IMR-90 (cell line): ENCODE measurements at regions not wholly inside any gene's neighbourhood (a gene's known extent, or its start where the extent isn't known, plus 50 kb on each side); places are given as distances from the start of the nearest gene placed in this dataset.

Experiments
- ATAC-seq: fragments of 200-7000 bp; cut with Tn5 transposase; 2 replicates; pipeline ENCODE4 v1.9.1; 2020; ENCODE audit warnings: low read depth, mild to moderate bottlenecking, moderate library complexity
- BruUV-seq: library from RNA; stranded (reverse); fragments of 400-500 nt; replicated peaks from 2 replicates; lab custom pipeline; 2021; lab: Mats Ljungman, UMichigan
- CTCF ChIA-PET: fragments of 300-600 bp; formaldehyde crosslinking; extraction: SDS; loops from one replicate; lab custom pipeline; 2021; ENCODE audit warnings: antibody characterized with exemption; lab: Yijun Ruan, JAX
- POLR2A ChIA-PET: fragments of 300-600 bp; sonication (Branson Sonifier 250); formaldehyde crosslinking; loops from one replicate; lab custom pipeline; 2022; ENCODE audit warnings: antibody characterized with exemption; ENCODE audit not compliant: unreplicated experiment; lab: Charles Lee
- DNase-seq: peaks from one replicate; pipeline ENCODE4 v3.0.0; 2013
- H2AFZ ChIP-seq: replicated peaks from 2 replicates; pipeline ENCODE3; 2013; ENCODE audit warnings: low read length, mild to moderate bottlenecking; ENCODE audit not compliant: poor library complexity
- H2AK5ac ChIP-seq: 2 replicates; pipeline ENCODE4 v1.6.1; 2013; ENCODE audit warnings: low read depth, low read length, inconsistent platforms
- H2AK9ac ChIP-seq: replicated peaks from 2 replicates; pipeline ENCODE3; 2013; ENCODE audit warnings: mild to moderate bottlenecking, low read depth, low read length, moderate library complexity; ENCODE audit not compliant: poor library complexity
- H2BK120ac ChIP-seq: 2 replicates; pipeline ENCODE4 v1.6.1; 2013; ENCODE audit warnings: low read depth, low read length, inconsistent platforms
- H2BK15ac ChIP-seq: 3 replicates; pipeline ENCODE4 v1.6.1; 2013; ENCODE audit warnings: low read depth, low read length, inconsistent platforms
- H2BK20ac ChIP-seq: 2 replicates; pipeline ENCODE4 v1.6.1; 2013; ENCODE audit warnings: low read depth, mild to moderate bottlenecking, inconsistent platforms, low read length, moderate library complexity
- H2BK5ac ChIP-seq: 2 replicates; pipeline ENCODE4 v1.6.1; 2013; ENCODE audit warnings: mild to moderate bottlenecking, low read depth, low read length, inconsistent platforms; ENCODE audit not compliant: poor library complexity, severe bottlenecking
- H3K14ac ChIP-seq: replicated peaks from 2 replicates; pipeline ENCODE4 v1.6.1; 2013; ENCODE audit warnings: low read depth, low read length, inconsistent platforms
- H3K18ac ChIP-seq: 2 replicates; pipeline ENCODE4 v1.6.1; 2013; ENCODE audit warnings: low read depth, low read length, control low read depth
- H3K23ac ChIP-seq: 2 replicates; pipeline ENCODE4 v1.6.1; 2013; ENCODE audit warnings: low read depth, low read length, inconsistent platforms
- H3K27ac ChIP-seq: 2 replicates; pipeline ENCODE4 v1.5.1; 2013; ENCODE audit warnings: mild to moderate bottlenecking, control low read depth, low read length; ENCODE audit not compliant: insufficient read depth
- H3K27me3 ChIP-seq: 2 replicates; pipeline ENCODE4 v1.6.1; 2013; ENCODE audit warnings: low read length; ENCODE audit not compliant: control insufficient read depth, insufficient read depth
- H3K36me3 ChIP-seq: 2 replicates; pipeline ENCODE4 v1.6.1; 2013; ENCODE audit warnings: low read length, mixed read lengths; ENCODE audit not compliant: control insufficient read depth, insufficient read depth
- H3K4ac ChIP-seq: 2 replicates; pipeline ENCODE4 v1.6.1; 2013; ENCODE audit warnings: low read depth, low read length, inconsistent platforms
- H3K4me1 ChIP-seq: 2 replicates; pipeline ENCODE4 v1.6.1; 2013; ENCODE audit warnings: low read length, mixed read lengths; ENCODE audit not compliant: control insufficient read depth, insufficient read depth
- H3K4me2 ChIP-seq: 2 replicates; pipeline ENCODE4 v1.6.1; 2013; ENCODE audit warnings: low read depth, mild to moderate bottlenecking, control low read depth, low read length, moderate library complexity
- H3K4me3 ChIP-seq: 2 replicates; pipeline ENCODE4 v1.5.1; 2013; ENCODE audit warnings: low read depth, mild to moderate bottlenecking, control low read depth, low read length, moderate library complexity; ENCODE audit not compliant: insufficient read depth
- H3K56ac ChIP-seq: 2 replicates; pipeline ENCODE4 v1.6.1; 2013; ENCODE audit warnings: low read length, inconsistent platforms; ENCODE audit not compliant: insufficient read depth; ENCODE audit errors: extremely low read depth
- H3K79me1 ChIP-seq, 2 experiments: 2 replicates each; pipeline ENCODE4 v1.6.1; 2013; ENCODE audit warnings: low read length in 2 of 2, inconsistent platforms in 1 of 2, low read depth in 1 of 2
- H3K9ac ChIP-seq: 2 replicates; pipeline ENCODE4 v1.6.1; 2013; ENCODE audit warnings: low read depth, low read length, control low read depth
- H3K9me1 ChIP-seq: 2 replicates; pipeline ENCODE4 v1.6.1; 2013; ENCODE audit warnings: low read length, inconsistent platforms; ENCODE audit not compliant: insufficient read depth
- H3K9me3 ChIP-seq: 2 replicates; pipeline ENCODE4 v1.6.1; 2013; ENCODE audit warnings: low read length; ENCODE audit not compliant: control insufficient read depth, insufficient read depth
- H4K20me1 ChIP-seq: 2 replicates; pipeline ENCODE4 v1.6.1; 2013; ENCODE audit warnings: low read length, inconsistent platforms; ENCODE audit not compliant: insufficient read depth
- H4K5ac ChIP-seq: 2 replicates; pipeline ENCODE4 v1.6.1; 2013; ENCODE audit warnings: mild to moderate bottlenecking, low read depth, low read length, control low read depth
- H4K8ac ChIP-seq, 2 experiments: 2 replicates each; pipeline ENCODE4 v1.6.1; 2013; ENCODE audit warnings: low read depth in 2 of 2, low read length in 2 of 2, control low read depth in 1 of 2, inconsistent platforms in 1 of 2
- H4K91ac ChIP-seq: 2 replicates; pipeline ENCODE4 v1.6.1; 2013; ENCODE audit warnings: low read depth, low read length, inconsistent platforms; ENCODE audit not compliant: insufficient read depth
- BHLHE40 ChIP-seq: fragments of 150-350 bp; IDR thresholded peaks from 2 replicates; pipeline ENCODE4 v1.6.1; 2016; ENCODE audit warnings: mild to moderate bottlenecking, low read depth, low read length
- CEBPB ChIP-seq: IDR thresholded peaks from 2 replicates; pipeline ENCODE4 v1.6.1; 2012; ENCODE audit warnings: low read depth, low read length, improper control_type of control experiment
- CHD1 ChIP-seq: IDR thresholded peaks from 2 replicates; pipeline ENCODE4 v1.6.1; 2012; ENCODE audit warnings: low read depth, low read length, improper control_type of control experiment
- ELK1 ChIP-seq: fragments of 150-350 bp; IDR thresholded peaks from 2 replicates; pipeline ENCODE4 v1.6.1; 2016; ENCODE audit warnings: low read depth, mild to moderate bottlenecking, low read length, moderate library complexity, borderline replicate concordance
- FOS ChIP-seq: fragments of 150-350 bp; IDR thresholded peaks from 2 replicates; pipeline ENCODE4 v1.6.1; 2016; ENCODE audit warnings: low read depth, low read length
- MAFK ChIP-seq: IDR thresholded peaks from 2 replicates; pipeline ENCODE4 v1.6.1; 2012; ENCODE audit warnings: low read depth, low read length, improper control_type of control experiment
- MAZ ChIP-seq: IDR thresholded peaks from 2 replicates; pipeline ENCODE4 v1.6.1; 2012; ENCODE audit warnings: low read depth, mild to moderate bottlenecking, low read length, improper control_type of control experiment, moderate library complexity, borderline replicate concordance
- MXI1 ChIP-seq: IDR thresholded peaks from 2 replicates; pipeline ENCODE4 v1.6.1; 2012; ENCODE audit warnings: low read depth, mild to moderate bottlenecking, low read length, moderate library complexity, borderline replicate concordance
- NFE2L2 ChIP-seq: fragments of 150-350 bp; IDR thresholded peaks from 2 replicates; pipeline ENCODE4 v1.6.1; 2016; ENCODE audit warnings: low read depth, mild to moderate bottlenecking, low read length
- POLR2A ChIP-seq: IDR thresholded peaks from 2 replicates; pipeline ENCODE4 v1.6.1; 2012; ENCODE audit warnings: mild to moderate bottlenecking, low read depth, low read length
- RAD21 ChIP-seq: IDR thresholded peaks from 2 replicates; pipeline ENCODE4 v1.6.1; 2012; ENCODE audit warnings: low read length, improper control_type of control experiment
- RCOR1 ChIP-seq: IDR thresholded peaks from 2 replicates; pipeline ENCODE4 v1.6.1; 2012; ENCODE audit warnings: mild to moderate bottlenecking, low read length, improper control_type of control experiment; ENCODE audit not compliant: insufficient replicate concordance
- RFX5 ChIP-seq: IDR thresholded peaks from 2 replicates; pipeline ENCODE4 v1.8.0; 2012; ENCODE audit warnings: low read depth, mild to moderate bottlenecking, low read length, moderate library complexity
- SMC3 ChIP-seq: fragments of 150-350 bp; IDR thresholded peaks from 2 replicates; pipeline ENCODE4 v1.6.1; 2016; ENCODE audit warnings: low read depth, mild to moderate bottlenecking, antibody characterized with exemption, low read length, moderate library complexity
- USF2 ChIP-seq: fragments of 150-350 bp; IDR thresholded peaks from 2 replicates; pipeline ENCODE4 v1.6.1; 2017; ENCODE audit warnings: mild to moderate bottlenecking, antibody characterized with exemption, low read length, low read depth
- WGBS, 2 experiments: methylation state at CpG; one replicate each; pipeline versions ENCODE4 v1.1.5 to v1.1.7; 2013; ENCODE audit warnings: missing lambda C conversion rate in 2 of 2; ENCODE audit not compliant: insufficient read length in 1 of 2; ENCODE audit errors: extremely low coverage in 2 of 2; 5-methylcytosine and 5-hydroxymethylcytosine counted together
- dilution Hi-C: fragments of 300-500 bp; cut with HindIII; formaldehyde crosslinking; loops from one replicate; pipeline ENCODE4 v1.14.3; 2018; ENCODE audit warnings: low sequenced_read_pairs; ENCODE audit not compliant: unreplicated experiment
- in situ Hi-C: fragments of 300-500 bp; cut with MboI; formaldehyde crosslinking; loops from 3 replicates; pipeline ENCODE4 v1.14.3; 2019; ENCODE audit warnings: low sequenced_read_pairs, inconsistent platforms, mixed read lengths
- intact Hi-C: fragments of 100-400 bp; cut with micrococcal nuclease; formaldehyde crosslinking; loops from 2 replicates; pipeline ENCODE4 v1.10.0; 2022
- TF ChIP-seq, protein P1 (sequence below): conservative IDR thresholded peaks from 2 replicates; pipeline ENCODE4 v1.5.1; 2012; ENCODE audit warnings: mild to moderate bottlenecking, low read depth, low read length, improper control_type of control experiment

GRCh38 chrX:79515529-79515928, 148.4 kb upstream of the ITM2A start:
- H2AFZ ChIP-seq: no peak overlapping the region
- no peak overlapping the region for H4K91ac ChIP-seq
- BruUV-seq: no TSS peak
- no peak overlapping the region for H3K27ac ChIP-seq
- H3K4ac ChIP-seq: no peak overlapping the region
- no peaks in the 10 kb centered on the region for H3K9me1 ChIP-seq
- intact Hi-C loops (no loop called here), in situ Hi-C loops (no loop called here), dilution Hi-C loops (no loop called here)
- ATAC-seq: no peak
- no peak overlapping the region for H4K5ac ChIP-seq
- H3K23ac ChIP-seq: no peak overlapping the region
- no peak overlapping the region for H3K9ac ChIP-seq
- H4K8ac ChIP-seq: no peak overlapping the region
- H3K79me1 ChIP-seq: no peaks in the 10 kb centered on the region
- DNase-seq: no peak
- no peak overlapping the region for H2BK15ac ChIP-seq
- no peak overlapping the region for H3K4me3 ChIP-seq
- no peaks in the 10 kb centered on the region for H3K4me1 ChIP-seq
- peaks cover 2% of the 10 kb centered on the region for H3K9me3 ChIP-seq
- no peak overlapping the region for H3K4me2 ChIP-seq
- no peak overlapping the region for H2AK9ac ChIP-seq
- no peaks in the 10 kb centered on the region for H3K27me3 ChIP-seq
- H3K56ac ChIP-seq: no peak overlapping the region
- ChIA-PET CTCF (no interaction called here), POLR2A (no interaction called here)
- H2AK5ac ChIP-seq: no peak overlapping the region
- H3K14ac ChIP-seq: no peak overlapping the region
- no peak overlapping the region for H3K18ac ChIP-seq
- no peaks in the 10 kb centered on the region for H3K36me3 ChIP-seq
- no peak overlapping the region for H2BK5ac ChIP-seq
- no peak for TF ChIP-seq CEBPB
- TF ChIP-seq CHD1: no peak
- no peak for TF ChIP-seq ELK1
- TF ChIP-seq RFX5: no peak
- TF ChIP-seq NFE2L2: no peak
- TF ChIP-seq SMC3: no peak
- TF ChIP-seq RCOR1: no peak
- no peak for TF ChIP-seq RAD21
- TF ChIP-seq USF2: no peak
- TF ChIP-seq BHLHE40: no peak
- no peak for TF ChIP-seq FOS
- TF ChIP-seq MAFK: no peak
- TF ChIP-seq MAZ: no peak
- no peak for TF ChIP-seq MXI1
- TF ChIP-seq, protein P1, sequence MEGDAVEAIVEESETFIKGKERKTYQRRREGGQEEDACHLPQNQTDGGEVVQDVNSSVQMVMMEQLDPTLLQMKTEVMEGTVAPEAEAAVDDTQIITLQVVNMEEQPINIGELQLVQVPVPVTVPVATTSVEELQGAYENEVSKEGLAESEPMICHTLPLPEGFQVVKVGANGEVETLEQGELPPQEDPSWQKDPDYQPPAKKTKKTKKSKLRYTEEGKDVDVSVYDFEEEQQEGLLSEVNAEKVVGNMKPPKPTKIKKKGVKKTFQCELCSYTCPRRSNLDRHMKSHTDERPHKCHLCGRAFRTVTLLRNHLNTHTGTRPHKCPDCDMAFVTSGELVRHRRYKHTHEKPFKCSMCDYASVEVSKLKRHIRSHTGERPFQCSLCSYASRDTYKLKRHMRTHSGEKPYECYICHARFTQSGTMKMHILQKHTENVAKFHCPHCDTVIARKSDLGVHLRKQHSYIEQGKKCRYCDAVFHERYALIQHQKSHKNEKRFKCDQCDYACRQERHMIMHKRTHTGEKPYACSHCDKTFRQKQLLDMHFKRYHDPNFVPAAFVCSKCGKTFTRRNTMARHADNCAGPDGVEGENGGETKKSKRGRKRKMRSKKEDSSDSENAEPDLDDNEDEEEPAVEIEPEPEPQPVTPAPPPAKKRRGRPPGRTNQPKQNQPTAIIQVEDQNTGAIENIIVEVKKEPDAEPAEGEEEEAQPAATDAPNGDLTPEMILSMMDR: no peak
- no peak for TF ChIP-seq POLR2A
- 60% methylated on average over 1 of the region's 7 CpGs; no CpG with 5 or more reads in 1 of the 2 experiments for WGBS, 2 experiments
- no peaks in the 10 kb centered on the region for H4K20me1 ChIP-seq
- no peak overlapping the region for H2BK20ac ChIP-seq
- H2BK120ac ChIP-seq: no peak overlapping the region
